ENCODE measurements at regions not wholly inside any gene's neighbourhood (a gene's known extent, or its start where the extent isn't known, plus 50 kb on each side); places are given as distances from the start of the nearest gene placed in this dataset.
"Not testable (repeated sequence)": the region's sequence is repeated elsewhere in the genome, so short reads cannot be mapped to it uniquely, and the experiment has no call there.

DNA sequence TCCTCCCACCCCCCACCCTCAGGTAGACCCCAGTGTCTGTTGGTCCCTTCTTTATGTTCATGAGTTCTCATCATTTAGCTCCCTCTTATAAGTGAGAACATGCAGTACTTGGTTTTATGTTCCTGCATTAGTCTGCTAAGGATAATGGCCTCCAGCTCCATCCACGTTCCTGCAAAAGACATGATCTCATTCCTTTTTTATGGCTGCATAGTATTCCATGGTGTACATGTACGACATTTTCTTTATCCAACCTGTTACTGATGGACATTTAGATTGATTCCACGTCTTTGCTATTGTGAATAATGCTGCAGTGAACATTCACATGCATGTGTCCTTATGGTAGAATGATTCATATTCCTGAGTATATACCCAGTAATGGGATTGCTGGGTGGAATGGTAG lies 87.6 kb upstream of the TBL1X start:
- DNase-seq (ENCODE audit: low read depth in 2 of 2), result not testable (repeated sequence)

DNA sequence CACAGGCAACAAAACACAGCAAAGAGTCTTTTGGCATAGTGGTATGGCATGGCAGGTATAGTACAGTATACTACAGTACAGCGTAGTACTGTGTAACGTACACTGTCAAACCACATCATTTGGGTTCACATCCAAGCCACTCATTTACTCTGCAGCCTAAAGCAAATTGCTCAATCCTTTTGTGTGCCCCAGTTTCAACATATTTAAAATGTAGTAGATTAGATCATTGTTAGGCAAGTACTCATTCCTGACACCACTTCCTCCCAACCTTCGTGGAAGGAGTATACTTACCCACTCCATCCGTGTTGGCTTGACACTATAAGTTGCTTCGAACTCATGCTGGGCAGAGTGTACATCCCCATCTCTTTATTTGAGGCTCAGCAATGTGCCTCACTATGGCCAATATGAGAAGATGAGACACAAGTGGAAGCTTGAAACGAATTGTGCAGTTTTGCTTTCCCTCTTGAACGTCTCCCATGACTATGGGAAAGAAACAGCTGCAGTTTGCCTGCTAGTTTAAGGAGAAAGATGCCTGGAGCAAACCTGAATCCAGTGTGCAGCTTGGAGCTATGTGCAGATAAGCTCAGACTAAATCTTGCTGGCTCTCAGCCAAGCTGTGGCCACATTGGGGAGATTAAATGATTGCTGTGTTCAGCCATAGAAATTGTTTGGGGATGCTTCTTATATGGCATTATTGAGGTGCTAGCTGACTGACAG lies 85.7 kb upstream of the TBL1X start:
- DNase-seq (ENCODE audit: low read depth in 2 of 2), result no peak

DNA sequence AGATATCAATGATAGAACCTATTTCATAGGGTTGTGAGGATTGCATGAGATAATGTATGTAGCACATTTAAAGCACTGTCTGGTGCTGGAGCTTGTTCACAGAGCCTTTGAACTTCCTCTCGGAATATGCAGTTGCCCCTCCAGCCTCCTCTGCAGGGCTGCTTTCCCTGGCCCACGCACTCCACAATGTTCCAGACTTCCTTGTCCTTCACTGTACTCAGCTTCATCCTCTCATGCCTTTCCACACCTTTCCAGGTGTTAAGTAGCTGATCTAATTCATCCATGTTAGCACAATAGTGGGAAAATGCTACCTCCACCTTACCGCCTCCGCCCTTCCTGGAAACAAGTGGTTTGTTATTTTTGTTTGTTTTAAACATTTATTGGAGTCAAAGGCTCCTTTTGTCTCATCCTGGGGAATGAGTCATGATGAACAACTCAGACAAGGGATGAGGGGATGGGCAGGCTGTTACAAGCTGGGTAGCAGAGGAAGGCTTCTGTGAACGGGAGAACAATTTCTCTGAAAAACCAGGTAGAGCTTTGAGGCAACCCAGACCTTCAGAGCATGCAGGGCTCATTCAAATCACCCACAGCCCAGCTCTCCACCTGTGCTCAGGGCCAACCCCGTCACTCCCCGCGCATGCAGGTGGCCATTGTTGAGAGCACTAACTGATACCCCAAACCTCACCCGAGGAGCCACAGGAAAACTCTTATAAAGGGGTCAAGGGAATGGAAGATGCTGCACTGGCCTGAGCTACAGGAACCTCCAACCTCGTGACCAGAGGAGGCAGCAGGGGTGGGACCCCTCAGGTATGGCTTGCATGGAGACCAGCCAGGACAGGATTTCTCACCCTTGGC lies 84.9 kb upstream of the TBL1X start:
- no peak for DNase-seq (ENCODE audit: low read depth in 2 of 2)

DNA sequence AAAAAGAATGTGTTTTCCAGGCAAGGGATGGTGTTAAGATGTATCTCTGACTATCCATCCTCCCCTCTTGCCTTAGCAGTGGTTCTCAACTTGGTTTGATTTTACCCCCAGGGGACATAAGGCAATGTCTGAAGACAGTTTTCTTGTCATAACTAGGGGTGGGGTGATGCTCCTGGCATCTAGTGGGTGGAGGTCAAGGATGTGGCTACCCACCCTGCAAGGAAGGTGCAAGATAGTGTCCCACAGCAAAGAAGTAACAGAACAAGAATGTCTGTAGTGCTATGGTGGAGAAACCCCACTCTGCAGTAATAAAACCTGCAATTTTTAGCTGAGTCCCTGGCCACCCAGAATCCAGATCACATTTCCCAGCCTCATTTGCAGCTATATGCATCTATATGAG lies 81.2 kb upstream of the TBL1X start:
- DNase-seq (ENCODE audit: low read depth in 2 of 2), result no peak

DNA sequence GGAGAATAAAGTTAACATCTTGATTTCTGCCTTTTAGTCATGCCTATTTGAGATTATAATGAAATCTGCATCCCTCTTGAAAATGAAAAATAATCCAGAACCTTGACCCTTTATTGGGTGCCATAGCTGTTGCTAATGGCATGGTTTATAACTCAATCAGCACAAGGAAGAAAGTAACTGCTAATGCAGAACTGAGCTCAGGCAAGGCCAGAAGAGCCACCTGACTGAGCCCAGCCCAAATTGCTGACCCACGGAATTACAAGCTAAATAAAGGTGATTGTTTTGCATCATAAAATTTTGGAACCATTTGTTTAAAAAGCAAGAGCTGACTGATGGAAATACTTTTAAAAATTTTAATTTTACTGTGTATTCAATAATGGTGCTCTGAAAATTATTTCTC lies 76.4 kb upstream of the TBL1X start:
- no peak for DNase-seq (ENCODE audit: low read depth in 2 of 2)

DNA sequence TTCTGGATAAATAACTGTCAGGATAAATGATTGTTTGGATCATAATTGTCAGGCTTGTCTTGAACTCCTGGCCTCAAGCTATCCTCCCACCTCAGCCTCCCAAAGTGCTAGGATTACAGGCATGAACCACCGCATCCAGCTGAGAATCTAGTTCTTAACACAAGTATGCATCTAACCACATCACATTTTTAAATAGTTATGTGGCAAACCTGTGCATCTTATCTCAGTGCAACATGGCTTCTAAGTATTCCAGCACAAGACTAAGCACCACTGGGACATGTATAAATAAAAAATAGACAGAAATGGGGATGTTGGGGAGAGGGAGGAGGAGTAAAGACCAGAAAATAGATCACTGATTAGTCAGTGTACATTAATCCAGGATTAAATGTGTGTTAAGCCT lies 74.7 kb upstream of the TBL1X start:
- no peak for DNase-seq (ENCODE audit: low read depth in 2 of 2)

DNA sequence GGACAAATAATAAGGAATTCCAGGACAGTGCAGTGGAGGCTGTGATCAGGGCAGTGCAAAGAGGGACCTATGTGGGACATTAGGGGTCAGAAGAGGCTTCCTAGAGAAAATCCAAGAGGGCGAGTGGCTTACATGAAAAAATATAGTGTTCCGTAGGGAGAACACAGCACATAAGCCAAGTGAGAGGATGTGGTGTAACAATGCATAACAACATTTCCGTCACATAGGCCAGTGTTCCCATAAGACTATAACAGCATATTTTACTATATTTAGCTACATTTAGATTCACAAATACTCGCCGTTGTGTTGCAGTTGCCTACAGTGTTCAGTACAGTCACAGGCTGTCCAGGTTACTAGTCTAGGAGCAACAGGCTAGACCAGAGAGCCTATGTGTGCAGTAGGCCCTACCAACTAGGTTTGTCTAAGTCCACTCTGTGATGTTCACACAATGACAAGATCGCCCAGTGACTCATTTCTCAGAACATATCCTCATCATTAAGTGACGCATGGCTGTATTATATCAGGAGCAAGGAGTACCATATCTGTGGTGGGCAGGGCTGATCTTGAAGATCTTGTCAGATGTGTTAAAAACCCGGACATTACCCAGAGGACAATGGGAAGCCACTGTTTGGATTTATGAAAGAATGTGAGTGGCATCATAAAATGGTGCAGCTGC lies 74.0 kb upstream of the TBL1X start:
- DNase-seq (ENCODE audit: low read depth in 2 of 2), result no peak

DNA sequence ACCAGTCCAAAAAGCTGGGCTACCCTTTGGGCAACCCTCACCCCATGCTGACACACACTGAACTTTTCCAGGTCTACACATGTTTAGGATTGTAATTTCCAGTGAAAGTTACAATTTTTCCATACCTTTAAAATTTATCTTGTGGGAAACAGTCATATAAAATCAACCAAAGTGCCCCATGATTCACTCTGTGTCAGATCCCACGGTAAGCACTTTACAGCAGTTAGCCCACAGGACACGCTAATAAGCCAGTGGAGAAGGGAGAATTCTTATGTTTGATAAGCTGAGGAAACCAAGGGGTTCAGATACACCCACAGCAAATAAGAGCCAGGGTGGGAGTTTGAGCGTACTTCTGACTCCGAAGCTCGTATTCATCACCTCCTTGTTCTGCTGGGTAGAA lies 72.4 kb upstream of the TBL1X start:
- no peak for DNase-seq (ENCODE audit: low read depth in 2 of 2)

DNA sequence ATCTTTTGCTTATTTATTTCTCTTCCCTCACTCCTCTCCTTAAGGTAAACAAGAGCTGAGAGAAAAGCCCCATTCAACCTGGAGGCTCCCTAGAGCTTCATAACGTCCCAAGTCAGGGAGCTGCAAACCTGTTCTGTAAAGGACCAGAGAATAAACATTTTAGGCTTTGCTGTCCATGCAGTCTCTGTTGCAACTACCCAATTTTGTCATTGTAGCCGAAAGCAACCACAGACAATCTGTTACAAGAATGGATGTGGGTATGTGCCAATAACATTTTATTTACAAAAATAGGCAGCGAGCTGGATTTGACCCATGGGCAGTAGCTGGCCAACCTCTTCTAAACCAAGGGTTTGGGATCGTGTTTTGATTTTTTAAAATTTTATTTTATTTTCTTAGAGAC lies 71.3 kb upstream of the TBL1X start:
- DNase-seq (ENCODE audit: low read depth in 2 of 2), result no peak

DNA sequence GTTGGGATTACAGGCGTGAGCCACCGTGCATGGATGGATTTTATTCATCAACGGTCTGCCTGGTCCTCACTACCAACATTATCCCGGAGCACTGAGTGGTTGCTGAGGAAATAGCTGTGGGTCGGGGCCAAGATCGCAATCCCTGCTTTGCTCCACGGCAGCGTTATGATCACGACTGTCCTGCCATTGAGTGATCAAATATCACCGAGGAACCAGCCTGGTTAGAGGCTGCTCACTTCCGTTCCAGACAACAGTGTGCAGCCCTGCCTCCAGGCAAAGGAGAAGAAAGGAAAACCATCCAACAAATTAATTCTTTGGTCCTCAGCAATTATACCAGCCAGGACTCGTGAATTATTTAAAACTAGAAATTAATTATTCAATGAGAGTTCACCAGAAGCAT lies 70.6 kb upstream of the TBL1X start:
- DNase-seq (ENCODE audit: low read depth in 2 of 2), result no peak

DNA sequence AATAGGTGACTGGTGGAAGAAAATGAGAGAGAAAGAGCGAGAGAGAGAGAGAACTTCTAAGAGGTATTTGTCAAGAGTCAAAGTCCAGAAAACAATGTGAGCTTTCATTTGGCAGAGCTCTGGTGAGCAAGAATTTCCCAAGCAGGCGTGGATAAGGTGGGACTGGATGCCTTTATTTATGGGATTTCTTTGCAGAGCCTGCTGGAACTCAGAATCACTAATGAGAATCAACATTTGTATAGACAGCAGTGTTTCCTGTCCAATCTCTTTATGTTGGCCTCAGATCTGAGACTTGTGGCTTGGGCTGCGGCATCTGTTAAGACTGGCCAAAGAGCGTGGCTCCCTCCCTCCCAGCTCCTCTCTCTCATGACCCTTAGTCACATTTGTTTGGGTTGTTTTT lies 67.9 kb upstream of the TBL1X start:
- DNase-seq (ENCODE audit: low read depth in 2 of 2), result no peak

DNA sequence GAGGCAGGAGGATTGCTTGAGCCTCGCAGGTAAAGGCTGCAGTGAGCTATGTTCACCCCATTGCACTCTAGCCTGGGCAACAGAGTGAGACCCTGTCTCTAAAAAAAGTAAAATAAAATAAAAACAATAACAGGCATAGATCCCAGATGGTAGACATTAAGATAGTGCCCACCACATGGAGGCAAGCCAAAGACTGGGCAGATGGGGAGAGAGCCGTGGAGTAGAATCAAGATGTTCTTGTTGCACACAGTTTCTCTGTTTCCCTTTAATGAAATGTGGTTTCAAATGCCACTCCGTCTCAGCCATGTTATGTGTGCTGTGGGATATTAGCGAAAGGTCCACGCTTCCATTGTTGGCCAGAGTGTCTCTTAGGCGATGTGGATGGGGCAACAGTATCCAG lies 63.8 kb upstream of the TBL1X start:
- no peak for DNase-seq (ENCODE audit: low read depth in 2 of 2)

DNA sequence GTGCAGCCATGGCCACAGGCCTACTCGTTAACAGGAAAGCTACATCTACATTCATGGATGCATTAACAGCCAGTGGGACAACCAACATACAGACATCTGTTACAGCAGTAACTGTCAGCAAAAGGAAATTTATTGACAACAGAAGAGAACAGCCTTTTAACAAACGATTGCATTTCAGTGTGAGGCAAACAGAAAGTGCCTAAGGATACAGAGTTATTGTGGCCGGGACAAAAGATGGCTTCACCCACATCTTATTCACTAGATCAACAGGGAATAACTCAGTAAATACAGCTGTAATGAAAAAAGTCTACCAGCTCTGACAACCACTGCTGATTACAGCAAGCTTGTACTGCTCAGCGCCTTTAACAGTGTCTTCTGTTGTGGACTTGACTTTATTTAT lies 61.5 kb upstream of the TBL1X start:
- no peak for DNase-seq (ENCODE audit: low read depth in 2 of 2)

DNA sequence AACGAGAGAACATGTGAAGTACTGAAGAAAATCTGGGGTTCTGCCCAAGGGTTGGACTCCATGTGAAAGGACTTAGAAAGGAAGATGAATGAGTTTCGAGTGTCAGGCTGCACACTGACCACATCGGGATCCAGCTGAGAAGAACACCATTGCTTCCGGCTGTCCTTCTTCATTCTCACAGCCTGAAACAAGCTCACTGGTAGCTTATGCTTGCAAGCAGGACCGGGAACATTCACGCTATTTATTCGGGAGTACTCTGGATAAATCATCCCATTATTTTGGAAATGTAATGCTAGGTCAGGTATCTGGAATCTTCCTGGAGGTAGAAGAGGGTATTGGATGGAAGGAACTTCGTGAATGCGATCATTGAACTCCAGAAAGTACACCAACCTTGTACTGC lies 59.2 kb upstream of the TBL1X start:
- not testable (repeated sequence) for DNase-seq (ENCODE audit: low read depth in 2 of 2)

DNA sequence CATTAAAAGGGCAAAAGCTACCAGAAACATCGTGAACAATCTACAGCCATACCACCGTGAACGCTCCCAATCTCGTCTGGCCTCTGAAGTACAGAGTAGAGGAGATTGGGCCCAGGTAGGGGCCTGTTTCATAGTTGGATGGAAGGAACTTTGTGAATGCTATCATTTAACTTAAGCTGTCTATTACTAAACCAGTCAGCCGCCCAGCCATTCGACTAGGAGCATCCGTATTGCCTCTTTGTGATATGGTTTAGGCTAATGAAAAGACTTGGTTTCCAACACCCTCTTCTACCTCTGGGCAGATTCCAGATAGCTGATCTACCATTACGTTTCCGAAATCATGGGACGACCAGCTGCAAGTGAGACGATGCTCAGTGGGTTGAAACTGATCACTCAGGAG lies 54.0 kb upstream of the TBL1X start:
- not testable (repeated sequence) for DNase-seq (ENCODE audit: low read depth in 2 of 2)

DNA sequence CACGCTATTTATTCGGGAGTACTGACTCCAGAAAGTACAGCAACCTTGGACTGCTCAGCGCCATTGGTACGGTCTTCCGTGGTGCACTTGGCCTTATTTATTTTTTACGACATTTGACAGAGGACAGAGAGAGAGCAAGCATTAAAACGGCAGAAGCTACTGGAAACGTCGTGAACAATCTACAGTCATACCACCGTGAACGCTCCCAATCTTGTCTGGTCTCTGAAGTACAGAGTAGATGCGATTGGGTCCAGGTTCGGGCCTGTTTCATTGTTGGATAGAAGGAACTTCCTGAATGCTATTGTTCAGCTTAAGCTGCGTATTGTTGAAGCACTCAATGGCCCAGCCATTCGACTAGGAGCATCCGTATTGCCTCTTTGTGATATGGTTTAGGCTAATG lies 53.2 kb upstream of the TBL1X start:
- not testable (repeated sequence) for DNase-seq (ENCODE audit: low read depth in 2 of 2)

DNA sequence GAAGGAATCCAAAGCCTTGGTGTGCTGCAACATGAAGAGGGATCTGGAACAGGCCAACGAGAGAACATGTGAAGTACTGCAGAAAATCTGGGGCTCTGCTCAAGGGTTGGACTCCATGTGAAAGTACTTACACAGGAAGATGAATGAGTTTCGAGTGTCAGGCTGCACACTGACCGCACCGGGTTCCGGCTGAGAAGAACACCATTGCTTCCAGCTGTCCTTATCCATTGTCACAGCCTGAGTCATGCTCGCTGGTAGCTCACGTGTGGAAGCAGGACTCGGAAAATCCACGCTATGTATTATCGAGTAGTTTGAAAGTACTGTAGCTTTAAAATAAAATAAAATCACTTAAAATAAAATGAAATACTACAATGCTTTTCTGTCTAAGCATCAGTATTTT lies 50.4 kb upstream of the TBL1X start:
- no peak for DNase-seq (ENCODE audit: low read depth in 2 of 2)

All from stimulated activated CD4-positive, alpha-beta T cell treated with anti-CD3 and anti-CD28 coated beads, Interleukin-1b, Interleukin-23, amount 100 ng/mL, for 1 hour (primary cell).